ENCODE measurements at regions not wholly inside any gene's neighbourhood (a gene's known extent, or its start where the extent isn't known, plus 50 kb on each side); places are given as distances from the start of the nearest gene placed in this dataset.
"Not testable (repeated sequence)": the region's sequence is repeated elsewhere in the genome, so short reads cannot be mapped to it uniquely, and the experiment has no call there.

DNA sequence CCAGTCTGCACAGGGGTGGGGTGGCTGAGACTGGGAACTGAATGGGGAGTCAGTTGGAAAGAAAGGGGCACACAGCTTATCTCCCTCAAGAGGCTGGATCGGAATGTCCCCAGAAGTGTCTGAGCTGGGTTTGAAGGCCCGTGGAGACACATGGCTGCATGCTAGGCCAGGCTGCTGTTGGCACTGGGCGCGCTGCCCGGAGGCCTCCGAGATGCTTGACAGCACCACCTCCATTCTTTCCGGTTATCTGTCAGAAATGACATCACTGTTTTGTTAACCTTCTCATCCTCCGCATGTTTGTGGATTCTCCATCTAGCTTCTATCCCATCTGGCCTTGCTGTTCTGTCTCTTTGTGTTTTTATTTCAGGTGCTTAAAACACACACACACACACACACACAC is 85.5 kb downstream of the APIP start:
- no peak for DNase-seq (ENCODE audit: low read depth)

DNA sequence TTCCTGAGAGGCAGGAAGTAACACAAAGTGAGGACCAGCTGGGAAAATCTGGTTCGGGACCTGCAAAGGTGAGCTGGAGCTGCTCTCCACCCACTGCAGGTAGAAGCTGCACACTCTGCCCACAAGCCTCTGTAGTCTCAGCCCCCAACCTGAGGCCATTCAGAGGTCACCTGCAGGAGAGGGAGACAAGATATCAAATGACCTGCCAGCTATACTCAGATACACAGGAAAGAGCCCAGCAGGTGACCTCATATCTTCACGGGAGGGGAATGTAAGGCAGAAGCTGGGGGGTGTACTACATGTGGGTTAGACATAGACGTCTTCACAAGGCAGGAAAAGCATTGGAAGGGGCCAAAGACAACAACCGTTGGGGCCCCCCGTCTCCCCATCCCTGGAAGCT is 86.1 kb downstream of the APIP start:
- no peak for DNase-seq (ENCODE audit: low read depth)

DNA sequence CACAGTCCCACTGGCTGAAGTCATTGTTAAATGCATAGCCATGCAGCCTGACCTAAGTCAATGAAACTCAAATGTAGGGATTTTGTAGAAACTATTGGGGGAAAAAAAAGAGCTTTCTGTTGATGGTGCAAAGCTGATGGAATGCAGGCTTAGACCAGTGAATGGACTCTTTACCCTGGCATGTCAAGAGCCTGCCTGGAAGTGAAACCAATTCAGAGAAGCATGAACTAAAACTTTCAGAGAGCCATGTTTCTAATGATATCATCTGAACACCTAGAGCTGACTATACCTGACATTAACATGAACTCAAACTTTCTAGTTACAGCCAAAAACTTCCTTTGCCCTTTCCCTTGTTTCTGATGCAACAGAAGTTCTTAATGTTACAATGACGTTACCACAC is 89.0 kb downstream of the APIP start:
- DNase-seq (ENCODE audit: low read depth): no peak

DNA sequence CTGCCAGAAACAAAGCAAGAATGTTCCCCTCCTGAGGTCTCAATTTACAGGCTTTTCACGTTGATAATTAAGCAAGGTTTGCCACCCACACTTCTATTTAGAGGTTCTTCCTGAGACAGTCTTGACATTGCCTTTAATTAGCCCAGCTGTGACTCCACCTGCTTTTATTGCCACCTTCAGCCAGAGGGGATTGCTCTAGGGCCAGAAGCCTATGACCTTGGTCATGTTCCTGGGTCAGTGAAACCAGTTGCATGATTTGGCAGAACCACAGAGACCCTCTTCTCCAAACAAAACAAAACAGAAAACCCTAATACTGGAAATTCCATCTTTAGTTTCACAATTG is 89.8 kb downstream of the APIP start:
- DNase-seq (ENCODE audit: low read depth): no peak

DNA sequence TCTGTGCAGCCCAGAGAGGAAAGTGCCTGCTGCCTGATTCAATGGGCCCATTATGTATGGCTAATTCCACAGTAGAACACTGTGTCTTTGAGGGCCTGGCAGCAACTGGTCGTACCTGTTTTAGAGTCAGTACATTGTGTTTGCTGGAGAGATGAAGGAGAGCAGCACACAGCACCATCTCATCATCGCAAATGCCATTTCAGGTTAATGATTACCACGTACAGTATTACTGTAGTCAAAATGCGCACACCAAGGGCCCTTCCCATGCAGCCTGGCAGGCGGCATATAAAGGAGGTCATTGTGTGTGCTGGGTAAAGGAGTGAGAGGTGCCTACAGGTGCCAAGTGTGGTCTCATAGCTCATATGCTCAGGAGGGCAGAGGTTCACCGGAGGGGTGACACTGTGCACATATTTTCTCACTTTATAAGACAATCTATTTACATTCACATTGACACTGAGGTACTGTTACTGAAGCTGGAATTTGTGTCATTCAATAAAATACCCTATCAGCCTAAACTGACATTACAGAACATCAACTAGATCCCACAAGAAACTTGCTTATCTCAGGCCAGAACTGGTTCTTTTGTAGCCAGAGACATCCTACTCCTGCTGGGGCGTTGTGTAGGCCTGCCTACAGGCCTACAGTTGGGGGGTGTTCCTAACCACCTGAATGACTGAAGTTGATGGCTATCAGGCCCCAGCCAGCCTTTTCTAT is 90.4 kb downstream of the APIP start:
- no peak for DNase-seq (ENCODE audit: low read depth)

DNA sequence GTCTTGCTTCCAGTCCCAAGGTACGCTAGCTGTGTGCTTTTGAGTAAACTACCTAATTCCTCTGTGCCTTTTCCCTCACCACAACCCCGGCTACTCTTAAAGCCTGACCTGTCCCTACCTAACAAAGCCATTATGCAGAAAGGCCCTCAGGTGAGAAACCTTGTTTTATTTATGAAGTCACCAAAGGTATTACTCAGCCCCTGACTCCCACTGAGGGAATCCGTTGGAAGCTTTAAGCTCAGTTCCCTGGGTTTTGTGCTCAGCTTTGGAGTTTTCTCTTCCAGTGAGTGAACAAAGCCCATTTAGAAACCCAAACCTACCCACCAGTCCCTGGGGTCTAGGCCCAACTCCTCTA is 90.9 kb downstream of the APIP start:
- DNase-seq (ENCODE audit: low read depth): no peak

DNA sequence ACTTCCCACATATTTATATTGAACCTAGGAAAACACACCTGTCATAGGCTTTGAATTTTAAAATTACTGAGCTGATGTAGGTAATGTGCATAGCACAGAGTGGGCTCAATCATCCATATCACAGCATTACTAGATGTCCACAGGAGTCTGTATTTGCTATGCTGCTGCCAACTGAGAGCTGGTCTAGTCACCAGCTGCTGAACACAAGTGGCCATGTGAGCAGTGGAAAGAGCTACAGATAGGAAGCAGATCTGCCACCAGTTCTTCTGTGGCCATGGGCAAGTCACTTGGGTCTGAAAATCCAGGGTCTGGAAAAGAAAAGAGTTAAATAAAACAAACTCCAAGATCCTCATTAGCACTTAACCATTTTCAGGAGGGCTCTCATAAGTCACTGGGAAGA is 91.8 kb downstream of the APIP start:
- DNase-seq (ENCODE audit: low read depth): no peak

DNA sequence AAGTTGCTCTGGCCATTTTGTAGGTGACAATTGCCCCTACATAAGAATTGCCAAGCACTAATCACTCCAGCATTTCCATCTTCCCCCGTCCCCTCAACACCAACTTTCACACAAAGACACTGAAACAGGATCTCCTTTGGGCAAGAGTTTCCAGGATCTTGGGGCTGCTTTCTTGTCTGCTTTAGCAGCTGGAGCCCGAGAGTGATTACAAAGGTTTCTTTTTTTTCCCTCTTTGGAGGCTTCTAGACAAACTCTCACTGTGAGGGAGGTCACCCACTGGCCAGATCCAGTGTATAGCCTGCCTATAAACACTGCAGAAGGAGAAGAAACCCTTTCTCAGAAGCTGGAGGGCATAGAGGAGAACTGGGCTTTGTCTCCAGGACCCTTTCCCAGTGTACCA is 92.5 kb downstream of the APIP start:
- no peak for DNase-seq (ENCODE audit: low read depth)

DNA sequence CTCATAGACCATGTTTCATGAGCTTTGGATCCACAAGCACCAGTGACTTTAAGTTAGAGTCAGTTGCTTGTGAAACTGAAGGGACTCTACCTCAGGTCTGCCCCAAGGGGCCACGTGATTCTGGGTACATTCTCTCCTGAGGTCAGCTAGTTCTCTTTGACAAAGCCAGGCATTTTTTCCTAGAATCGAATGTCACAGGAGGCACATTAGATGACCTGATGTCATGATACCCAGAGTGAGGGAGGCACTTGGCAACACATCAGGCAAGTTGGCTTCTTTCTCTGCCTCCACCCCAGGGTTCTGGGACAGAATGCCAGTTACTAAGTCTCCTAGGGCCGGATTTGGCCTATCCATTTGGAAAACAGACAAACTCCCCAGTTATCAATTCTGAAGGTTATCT is 93.0 kb downstream of the APIP start:
- DNase-seq (ENCODE audit: low read depth): no peak

DNA sequence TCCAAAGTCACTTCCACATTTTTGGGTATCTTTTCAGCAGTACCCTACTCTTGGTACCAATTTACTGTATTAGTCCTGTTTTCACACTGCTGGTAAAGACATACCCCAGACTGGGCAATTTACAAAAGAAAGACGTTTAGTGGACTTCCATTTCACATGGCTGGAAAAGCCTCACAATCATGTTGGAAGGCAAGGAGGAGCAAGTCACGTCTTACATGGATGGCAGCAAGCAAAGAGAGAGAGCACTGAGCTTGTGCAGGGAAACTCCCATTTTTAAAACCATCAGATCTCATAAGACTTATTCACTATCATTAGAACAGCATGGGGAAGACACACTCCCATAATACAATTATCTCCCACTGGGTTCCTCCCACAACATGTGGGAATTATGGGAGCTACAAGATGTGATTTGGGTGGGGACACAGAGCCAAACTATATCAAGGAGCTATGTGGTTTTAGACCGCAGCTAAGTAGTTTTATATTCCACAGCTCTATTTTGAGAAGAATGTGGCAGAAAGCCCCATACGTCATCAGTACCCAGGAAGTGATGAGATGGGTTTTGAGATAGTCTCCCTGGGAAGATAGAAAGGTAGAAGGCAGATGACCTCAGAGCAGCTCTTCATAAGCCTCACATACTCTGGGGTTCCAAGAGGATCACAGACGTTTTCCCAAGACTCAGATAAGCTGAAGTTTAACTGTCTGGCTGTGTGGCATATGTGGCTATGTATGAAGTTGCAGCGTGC is 96.3 kb downstream of the APIP start:
- no peak for DNase-seq (ENCODE audit: low read depth)

DNA sequence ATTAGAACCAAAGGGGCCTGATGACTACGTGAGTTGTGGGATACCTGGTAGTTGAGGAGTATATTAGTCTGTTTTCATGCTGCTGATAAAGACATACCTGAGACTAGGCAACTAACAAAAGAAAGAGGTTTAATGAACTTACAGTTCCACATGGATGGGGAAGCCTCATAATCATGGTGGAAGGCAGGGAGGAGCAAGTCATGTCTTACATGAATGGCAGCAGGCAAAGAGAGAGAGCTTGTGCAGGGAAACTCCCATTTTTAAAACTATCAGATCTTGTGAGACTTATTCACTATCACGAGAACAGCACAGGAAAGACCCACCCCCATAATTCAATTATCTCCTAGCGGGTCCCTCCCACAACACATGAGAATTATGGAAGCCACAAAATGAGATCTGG is 98.4 kb downstream of the APIP start:
- DNase-seq (ENCODE audit: low read depth): not testable (repeated sequence)

DNA sequence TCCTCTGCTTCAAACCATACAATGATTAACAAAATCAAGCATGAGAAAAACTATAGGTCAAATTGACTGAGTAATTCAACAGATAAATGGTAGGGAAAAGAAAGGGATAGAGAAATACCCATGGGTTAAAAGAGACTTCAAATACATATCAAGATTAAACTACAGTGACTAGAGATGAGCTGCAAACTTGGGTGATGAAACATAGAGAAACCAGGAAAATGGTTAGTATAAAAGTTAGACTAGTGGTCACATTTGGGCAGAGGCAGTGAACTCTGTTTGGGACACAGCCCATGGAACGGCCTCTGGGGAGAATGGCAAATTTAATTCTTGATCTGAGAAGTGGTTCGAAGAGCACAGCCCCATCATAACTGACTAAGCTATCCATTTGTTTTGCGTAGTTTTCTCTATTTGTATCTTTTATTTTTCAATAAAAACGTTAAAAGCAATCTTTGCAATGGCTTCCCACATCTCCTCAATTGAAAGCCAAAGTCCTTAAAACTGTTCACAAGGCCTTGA is 99.4 kb downstream of the APIP start:
- no peak for DNase-seq (ENCODE audit: low read depth)

DNA sequence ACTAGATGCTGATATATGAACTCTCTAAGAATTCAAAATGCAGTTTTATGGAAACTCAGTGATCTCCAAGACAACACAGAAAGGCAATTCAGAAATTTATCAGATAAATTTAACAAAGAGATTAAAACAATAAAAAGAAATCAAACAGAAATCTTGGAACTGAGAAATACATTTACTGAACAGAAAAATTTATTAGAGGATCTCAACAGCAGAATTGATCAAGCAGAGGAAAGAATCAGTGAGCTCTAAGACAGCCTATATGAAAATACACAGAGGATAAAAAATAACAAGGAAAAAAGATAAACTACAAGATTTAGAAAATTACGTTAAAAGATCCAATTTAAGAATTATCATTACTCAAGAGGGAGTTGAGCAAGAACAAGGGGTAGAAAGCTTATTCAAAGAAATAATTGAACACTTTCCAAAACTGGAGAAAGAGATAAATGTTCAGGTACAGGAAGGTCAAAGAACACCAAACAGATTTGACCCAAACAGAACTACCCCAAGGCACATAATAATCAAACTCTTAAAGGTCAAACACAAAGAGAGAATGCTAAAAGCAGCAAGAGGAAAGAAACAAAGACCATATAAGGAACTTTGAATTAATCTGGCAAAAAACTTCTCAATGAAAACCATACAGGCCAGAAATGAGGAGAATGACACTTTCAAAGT is 103.1 kb downstream of the APIP start:
- DNase-seq (ENCODE audit: low read depth): no peak

DNA sequence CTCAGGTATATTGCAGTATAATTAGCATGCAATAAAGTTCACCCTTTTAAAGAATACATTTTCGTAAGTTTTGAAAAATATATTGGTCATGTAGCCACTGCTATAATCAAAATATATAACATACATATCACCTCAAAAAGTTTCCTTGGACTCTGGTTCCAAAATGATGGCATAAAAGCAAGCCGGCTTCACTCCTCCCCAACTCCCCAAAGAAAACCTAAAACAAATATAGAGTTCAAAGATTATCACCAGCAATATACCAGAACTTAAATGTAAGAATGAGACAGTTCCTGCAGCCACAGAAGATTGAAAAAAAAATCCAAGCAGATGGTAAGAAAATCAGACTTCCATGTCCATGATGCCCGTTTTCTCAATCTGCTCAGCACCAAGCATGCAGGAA is 104.3 kb downstream of the APIP start:
- no peak for DNase-seq (ENCODE audit: low read depth)

DNA sequence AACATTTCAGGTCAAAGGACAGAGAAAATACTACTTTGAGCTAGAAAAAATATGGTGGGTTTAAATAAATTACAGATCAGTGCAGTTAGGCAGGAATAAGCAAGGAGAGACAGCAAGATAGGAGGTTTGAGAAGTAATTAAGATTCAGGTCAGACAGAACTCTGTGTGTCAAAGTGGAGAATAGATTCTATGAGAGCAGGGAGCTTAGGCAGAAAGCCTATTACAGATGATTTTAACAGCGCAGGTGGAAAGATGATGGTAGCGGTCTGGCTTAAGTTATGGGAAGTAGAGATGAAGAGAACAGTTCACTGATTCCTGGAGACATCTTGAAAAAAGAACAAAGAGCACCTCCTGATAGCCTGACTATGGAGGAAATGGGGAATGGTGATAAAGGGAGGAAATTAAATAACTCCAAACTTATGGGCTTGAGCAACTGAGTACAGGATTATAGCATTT is 106.0 kb downstream of the APIP start:
- no peak for DNase-seq (ENCODE audit: low read depth)

DNA sequence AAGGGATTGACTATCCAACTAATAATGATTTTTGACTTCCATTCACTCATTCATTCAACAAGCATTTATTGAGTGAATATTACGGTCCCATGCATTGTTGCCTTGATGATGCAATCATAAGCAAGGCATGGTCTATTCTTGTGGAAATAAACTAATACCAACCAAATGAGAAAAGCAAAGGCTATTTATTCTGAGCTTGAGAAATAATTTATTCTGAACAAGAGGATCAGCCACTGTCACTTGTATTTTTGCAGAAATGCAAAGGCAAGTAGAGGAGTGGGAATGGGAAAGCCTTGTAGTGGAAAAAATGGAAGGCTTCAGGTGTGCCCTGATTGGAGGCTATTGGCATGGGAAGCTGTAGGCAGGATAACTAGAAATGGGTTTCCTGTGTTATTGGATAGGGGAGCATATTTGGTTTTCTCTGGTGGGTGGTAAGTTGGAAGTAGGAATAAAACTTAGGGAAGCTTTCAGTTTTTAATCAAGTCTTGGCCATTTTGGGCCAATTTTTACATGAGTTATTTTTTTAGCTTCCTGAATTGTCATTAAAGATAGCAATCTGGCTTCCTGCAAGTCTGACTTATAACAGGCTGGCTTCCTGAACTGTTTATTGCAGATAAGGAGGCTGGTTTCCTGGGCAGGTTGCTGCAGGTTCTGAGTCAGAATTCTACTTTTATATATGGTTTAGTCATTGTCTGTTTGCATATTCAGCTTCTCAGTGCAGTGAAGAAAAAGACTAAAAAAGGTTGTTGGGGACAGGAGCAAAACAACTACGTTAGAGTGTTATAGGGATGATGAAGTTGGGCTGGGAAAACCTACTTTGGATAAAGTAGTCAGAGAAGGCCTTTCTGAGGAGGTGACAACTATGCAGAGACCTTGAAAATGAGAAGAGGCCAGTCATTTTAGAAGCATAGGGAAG is 106.7 kb downstream of the APIP start:
- no peak for DNase-seq (ENCODE audit: low read depth)

DNA sequence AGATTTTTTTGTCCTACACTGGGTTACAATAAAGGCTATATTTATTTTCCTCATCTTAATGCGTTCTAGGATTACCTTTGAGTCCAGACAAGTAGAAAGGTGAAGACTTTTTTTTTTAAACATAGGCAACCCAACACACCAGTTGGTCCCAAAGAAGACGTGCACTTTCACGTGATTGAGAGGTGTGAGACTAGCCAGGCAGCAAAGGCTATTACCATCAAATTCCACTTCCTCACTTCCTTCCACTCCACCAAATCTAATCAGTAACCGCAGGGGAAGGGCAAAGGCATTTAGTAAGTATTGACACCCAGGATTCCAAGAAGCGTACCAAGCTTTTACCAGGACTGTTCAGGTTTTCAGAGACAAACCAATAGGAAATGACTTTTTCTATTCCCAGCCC is 109.3 kb downstream of the APIP start:
- no peak for DNase-seq (ENCODE audit: low read depth)

DNA sequence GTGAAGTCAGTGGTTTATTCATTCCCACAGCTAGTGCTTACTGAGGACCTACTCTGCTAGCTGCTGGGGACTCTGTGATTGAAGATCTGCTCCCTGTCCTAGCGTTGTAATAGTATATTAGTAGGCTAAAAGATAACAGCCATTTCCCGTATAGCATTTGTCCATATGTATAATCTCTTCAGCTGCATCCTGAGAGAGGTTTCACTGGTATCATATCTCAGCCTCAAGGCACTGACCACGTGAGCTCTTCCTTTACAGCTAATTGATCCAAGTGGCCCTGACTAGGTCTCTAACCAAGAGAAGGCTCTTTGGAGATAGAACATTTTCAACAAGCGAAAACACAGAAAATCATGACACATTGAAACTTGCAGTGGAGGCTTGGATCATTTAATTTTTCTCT is 110.2 kb downstream of the APIP start:
- no peak for DNase-seq (ENCODE audit: low read depth)

DNA sequence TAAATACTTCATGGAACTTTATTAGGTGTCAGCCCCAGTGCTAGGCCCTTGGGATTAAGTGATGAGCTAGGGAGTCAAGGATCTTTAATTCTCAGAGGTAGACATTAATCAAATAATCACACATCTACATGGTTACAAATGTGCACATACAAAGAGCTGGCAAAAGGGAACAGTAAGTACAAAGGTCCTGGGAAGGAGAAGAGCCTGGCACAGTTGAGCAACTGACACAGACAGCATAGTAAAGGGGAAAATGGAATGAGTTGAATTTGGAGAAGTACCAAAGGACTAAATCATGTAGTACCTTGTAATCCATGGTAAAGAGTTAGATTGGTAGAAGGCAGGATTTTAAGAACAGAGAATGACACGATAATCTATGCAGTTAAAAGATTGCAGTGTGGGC is 116.3 kb downstream of the APIP start:
- DNase-seq (ENCODE audit: low read depth): no peak

DNA sequence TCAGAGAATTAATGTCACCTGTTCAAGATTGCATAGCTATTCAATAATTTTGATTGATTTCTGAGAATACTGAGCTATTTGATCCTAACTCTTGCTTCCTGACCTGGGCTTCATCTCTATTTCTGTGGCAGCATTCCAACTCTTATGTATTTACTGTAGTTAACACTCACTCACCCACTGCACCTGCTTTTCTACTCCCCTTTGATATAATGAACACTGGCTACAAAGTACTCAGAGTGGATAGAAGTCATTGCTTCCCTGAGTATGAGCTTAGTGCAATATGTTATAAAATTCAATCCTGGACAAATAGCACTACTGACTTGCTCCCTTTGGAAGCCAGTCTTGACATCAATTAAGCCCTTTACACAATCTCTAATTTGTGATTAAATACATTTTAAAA is 117.2 kb downstream of the APIP start:
- DNase-seq (ENCODE audit: low read depth): no peak

DNA sequence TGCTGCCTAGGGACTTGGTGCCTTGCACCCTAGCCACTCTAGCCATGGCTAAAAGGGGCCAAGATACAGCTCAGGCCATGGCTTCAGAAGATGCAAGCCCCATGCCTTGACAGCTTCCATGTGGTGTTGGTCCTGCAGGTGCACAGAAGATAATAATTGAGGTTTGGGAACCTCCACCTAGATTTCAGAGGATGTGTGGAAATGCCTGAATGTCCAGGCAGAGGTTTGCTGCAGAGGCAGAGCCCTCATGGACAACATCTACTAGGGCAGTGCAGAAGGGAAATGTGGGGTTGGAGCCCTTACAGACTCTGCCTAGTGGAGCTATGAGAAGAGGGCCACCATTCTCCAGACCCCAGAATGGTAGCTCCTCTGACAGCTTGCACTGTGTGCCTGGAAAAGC is 118.7 kb downstream of the APIP start:
- DNase-seq (ENCODE audit: low read depth): not testable (repeated sequence)

DNA sequence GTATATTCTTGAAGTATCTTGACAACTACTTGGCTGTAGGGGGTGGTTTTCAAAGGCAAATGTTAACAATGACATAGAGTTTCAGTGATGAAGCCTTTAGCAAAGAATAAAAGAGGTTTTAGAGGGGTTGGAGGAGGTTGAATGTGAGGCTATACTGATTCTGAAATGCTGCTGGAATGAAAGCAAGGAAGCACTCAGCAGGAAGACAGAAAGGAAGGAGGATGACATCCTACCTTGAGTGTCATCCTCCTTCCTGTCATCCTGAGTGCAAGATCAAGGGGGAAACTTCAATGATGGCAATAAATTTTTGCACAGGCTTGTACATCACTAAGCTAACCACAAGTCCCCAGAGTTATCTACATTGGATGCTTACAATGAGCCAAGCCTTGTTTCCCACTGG is 120.5 kb downstream of the APIP start:
- no peak for DNase-seq (ENCODE audit: low read depth)

Data from HS-27A (cell line).